ENCODE measurements at regions not wholly inside any gene's neighbourhood (a gene's known extent, or its start where the extent isn't known, plus 50 kb on each side); places are given as distances from the start of the nearest gene placed in this dataset.
"Not testable (repeated sequence)": the region's sequence is repeated elsewhere in the genome, so short reads cannot be mapped to it uniquely, and the experiment has no call there.

- not testable (repeated sequence) for TF ChIP-seq CTCF (IDR thresholded peaks at IDR 0.05); POLR2A (IDR thresholded peaks at IDR 0.05; ENCODE audit: low read depth); EP300 (IDR thresholded peaks at IDR 0.05)
Observed at GRCh38 chr1:83263808-83264207, 735.1 kb downstream of the TTLL7 start.
